Hepatocyte (in vitro differentiated cells): ENCODE measurements at regions not wholly inside any gene's neighbourhood (a gene's known extent, or its start where the extent isn't known, plus 50 kb on each side); places are given as distances from the start of the nearest gene placed in this dataset.
A peak's percentile ranks its signal among the peaks of the same experiment; 100 is the strongest.

Source experiments
- DNase-seq: peaks from one replicate; pipeline ENCODE4 v3.0.0-alpha.2; 2016; ENCODE audit warnings: low spot score
- H2AFZ ChIP-seq: fragments of 200-600 bp; sonication (generic); 2 replicates; pipeline ENCODE4 v1.6.0; 2016; ENCODE audit warnings: antibody characterized with exemption, mild to moderate bottlenecking
- H3K27ac ChIP-seq: fragments of 200-600 bp; sonication (generic); 2 replicates; pipeline ENCODE4 v1.5.1; 2016; ENCODE audit warnings: mild to moderate bottlenecking
- H3K27me3 ChIP-seq: fragments of 200-600 bp; sonication (generic); 2 replicates; pipeline ENCODE4 v1.6.1; 2016
- H3K36me3 ChIP-seq: fragments of 200-600 bp; sonication (generic); replicated peaks from 2 replicates; pipeline ENCODE4 v1.5.1; 2016; ENCODE audit warnings: low read depth; ENCODE audit not compliant: insufficient read depth
- H3K4me1 ChIP-seq: fragments of 200-600 bp; sonication (generic); 2 replicates; pipeline ENCODE4 v1.5.1; 2016; ENCODE audit warnings: mild to moderate bottlenecking, moderate library complexity; ENCODE audit not compliant: insufficient read depth
- H3K4me2 ChIP-seq: fragments of 200-600 bp; sonication (generic); 2 replicates; pipeline ENCODE4 v1.6.0; 2016
- H3K4me3 ChIP-seq: fragments of 200-600 bp; sonication (generic); 2 replicates; pipeline ENCODE4 v1.5.1; 2016; ENCODE audit warnings: mild to moderate bottlenecking
- H3K79me2 ChIP-seq: fragments of 200-600 bp; sonication (generic); 2 replicates; pipeline ENCODE4 v1.6.0; 2017; ENCODE audit warnings: mild to moderate bottlenecking
- H3K9me2 ChIP-seq: fragments of 200-600 bp; sonication (generic); replicated peaks from 2 replicates; pipeline ENCODE4 v1.6.0; 2017; ENCODE audit warnings: mild to moderate bottlenecking; ENCODE audit not compliant: insufficient read depth
- H3K9me3 ChIP-seq: fragments of 200-600 bp; sonication (generic); 2 replicates; pipeline ENCODE4 v1.5.1; 2016; ENCODE audit warnings: low read depth, mild to moderate bottlenecking
- H4K20me1 ChIP-seq: fragments of 200-600 bp; sonication (generic); 2 replicates; pipeline ENCODE4 v1.6.0; 2016; ENCODE audit warnings: mild to moderate bottlenecking; ENCODE audit not compliant: insufficient read depth, poor library complexity, severe bottlenecking
- CTCF ChIP-seq: fragments of 200-600 bp; sonication (generic); IDR thresholded peaks from 2 replicates; pipeline ENCODE4 v1.5.1; 2016; ENCODE audit warnings: antibody characterized with exemption, mild to moderate bottlenecking; ENCODE audit not compliant: poor library complexity
- EZH2 ChIP-seq: fragments of 200-600 bp; sonication (generic); IDR thresholded peaks from 2 replicates; pipeline ENCODE4 v1.6.1; 2016; ENCODE audit warnings: antibody characterized with exemption, mild to moderate bottlenecking, borderline replicate concordance
- EZH2phosphoT487 ChIP-seq: fragments of 200-600 bp; sonication (generic); IDR thresholded peaks from one replicate; pipeline ENCODE4 v1.6.1; 2018; ENCODE audit warnings: antibody characterized with exemption, mild to moderate bottlenecking, low read depth, moderate library complexity; ENCODE audit not compliant: unreplicated experiment, severe bottlenecking
- WGBS: methylation state at CpG from one replicate; pipeline ENCODE4 v1.1.6; 2016; ENCODE audit warnings: low lambda C conversion rate; ENCODE audit errors: missing lambda C conversion rate; 5-methylcytosine and 5-hydroxymethylcytosine counted together

- H3K9me3 ChIP-seq: no peaks in the 10 kb centered on the region
Measured at GRCh38 chr10:117480097-117480496, 62.4 kb upstream of the EMX2 start.

DNA sequence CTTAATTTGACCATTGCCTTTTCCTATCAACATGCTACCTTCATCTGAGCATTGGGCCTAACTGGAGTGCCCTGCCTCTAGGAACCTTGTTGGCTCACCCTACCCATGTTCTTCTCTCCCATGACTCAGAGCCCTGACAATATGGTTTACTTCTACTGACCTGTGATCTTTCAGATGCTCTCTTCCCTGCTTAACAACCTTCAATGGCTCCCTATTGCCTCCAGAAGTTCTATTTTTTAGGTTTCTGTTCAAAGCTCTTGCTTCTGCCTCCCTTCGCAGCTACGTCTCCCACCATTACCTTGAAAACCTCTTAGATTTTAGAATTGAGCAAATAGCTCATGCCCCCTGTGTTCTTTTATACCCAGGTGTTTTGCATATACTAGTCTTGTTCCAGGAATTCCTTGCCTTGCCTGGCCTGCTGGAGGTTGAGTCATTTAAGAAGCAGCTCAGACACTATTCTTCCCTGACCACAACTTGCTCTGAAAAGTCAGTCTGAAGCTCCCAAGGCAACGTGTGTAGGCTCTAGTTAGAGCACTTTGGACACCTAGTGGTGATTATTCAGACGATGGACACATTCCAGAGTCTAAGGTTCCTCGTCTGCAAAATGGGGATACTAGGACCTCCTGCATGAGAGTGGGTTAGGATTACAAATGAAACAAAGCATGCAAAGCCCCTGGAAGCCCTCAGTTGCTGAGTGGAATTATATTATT lies 64.4 kb upstream of the EMX2 start:
- H3K27ac ChIP-seq: no peak overlapping the region
- H3K9me2 ChIP-seq: no peaks in the 10 kb centered on the region
- H4K20me1 ChIP-seq: no peaks in the 10 kb centered on the region
- H3K4me3 ChIP-seq: no peak overlapping the region
- H3K79me2 ChIP-seq: no peaks in the 10 kb centered on the region
- no peaks in the 10 kb centered on the region for H3K9me3 ChIP-seq
- no peak overlapping the region for H3K4me2 ChIP-seq
- no peaks in the 10 kb centered on the region for H3K4me1 ChIP-seq
- H3K36me3 ChIP-seq: no peaks in the 10 kb centered on the region
- H3K27me3 ChIP-seq: no peaks in the 10 kb centered on the region
- TF ChIP-seq CTCF (peak; percentile 36), EZH2phosphoT487 (no peak)
- 53% methylated on average over 5 of the region's 5 CpGs for WGBS
- peak; percentile 54 for DNase-seq
- H2AFZ ChIP-seq: no peak overlapping the region

More at GRCh38 chr10:117480097-117480496, 62.4 kb upstream of the EMX2 start:
- H3K4me2 ChIP-seq: no peak overlapping the region
- no peak overlapping the region for H3K4me3 ChIP-seq
- no peaks in the 10 kb centered on the region for H3K9me2 ChIP-seq
- no peak for DNase-seq
- no peak for TF ChIP-seq EZH2
- no peak for TF ChIP-seq CTCF
- TF ChIP-seq EZH2phosphoT487: no peak
- no peaks in the 10 kb centered on the region for H3K4me1 ChIP-seq
- H3K27ac ChIP-seq: no peak overlapping the region
- no peaks in the 10 kb centered on the region for H3K79me2 ChIP-seq
- H3K27me3 ChIP-seq: no peaks in the 10 kb centered on the region
- 91% methylated on average over 1 of the region's 1 CpG for WGBS
- no peaks in the 10 kb centered on the region for H4K20me1 ChIP-seq
- H3K36me3 ChIP-seq: no peaks in the 10 kb centered on the region
- H2AFZ ChIP-seq: no peak overlapping the region

GRCh38 chr10:117477211-117477947 lies 65.2 kb upstream of the EMX2 start:
- Histone ChIP-seq H3K27ac (no peak overlapping the region), H3K9me3 (no peaks in the 10 kb centered on the region), H3K4me1 (no peaks in the 10 kb centered on the region), H3K79me2 (no peaks in the 10 kb centered on the region), H3K36me3 (no peaks in the 10 kb centered on the region), H3K27me3 (no peaks in the 10 kb centered on the region), H3K4me2 (no peak overlapping the region), H4K20me1 (no peaks in the 10 kb centered on the region), H2AFZ (no peak overlapping the region), H3K9me2 (no peaks in the 10 kb centered on the region), H3K4me3 (no peak overlapping the region)
- TF ChIP-seq EZH2phosphoT487 (no peak), EZH2 (no peak), CTCF (no peak)
- no peak for DNase-seq
- 81% methylated on average over 2 of the region's 2 CpGs for WGBS
